IMR-90 (cell line): ENCODE measurements at regions not wholly inside any gene's neighbourhood (a gene's known extent, or its start where the extent isn't known, plus 50 kb on each side); places are given as distances from the start of the nearest gene placed in this dataset.

Experiments used
- ATAC-seq: fragments of 200-7000 bp; cut with Tn5 transposase; 2 replicates; pipeline ENCODE4 v1.9.1; 2020; ENCODE audit warnings: low read depth, mild to moderate bottlenecking, moderate library complexity
- BruUV-seq: library from RNA; stranded (reverse); fragments of 400-500 nt; replicated peaks from 2 replicates; lab custom pipeline; 2021; lab: Mats Ljungman, UMichigan
- CTCF ChIA-PET: fragments of 300-600 bp; formaldehyde crosslinking; extraction: SDS; loops from one replicate; lab custom pipeline; 2021; ENCODE audit warnings: antibody characterized with exemption; lab: Yijun Ruan, JAX
- POLR2A ChIA-PET: fragments of 300-600 bp; sonication (Branson Sonifier 250); formaldehyde crosslinking; loops from one replicate; lab custom pipeline; 2022; ENCODE audit warnings: antibody characterized with exemption; ENCODE audit not compliant: unreplicated experiment; lab: Charles Lee
- DNase-seq: peaks from one replicate; pipeline ENCODE4 v3.0.0; 2013
- H2AFZ ChIP-seq: replicated peaks from 2 replicates; pipeline ENCODE3; 2013; ENCODE audit warnings: low read length, mild to moderate bottlenecking; ENCODE audit not compliant: poor library complexity
- H2AK5ac ChIP-seq: 2 replicates; pipeline ENCODE4 v1.6.1; 2013; ENCODE audit warnings: low read depth, low read length, inconsistent platforms
- H2AK9ac ChIP-seq: replicated peaks from 2 replicates; pipeline ENCODE3; 2013; ENCODE audit warnings: mild to moderate bottlenecking, low read depth, low read length, moderate library complexity; ENCODE audit not compliant: poor library complexity
- H2BK120ac ChIP-seq: 2 replicates; pipeline ENCODE4 v1.6.1; 2013; ENCODE audit warnings: low read depth, low read length, inconsistent platforms
- H2BK15ac ChIP-seq: 3 replicates; pipeline ENCODE4 v1.6.1; 2013; ENCODE audit warnings: low read depth, low read length, inconsistent platforms
- H2BK20ac ChIP-seq: 2 replicates; pipeline ENCODE4 v1.6.1; 2013; ENCODE audit warnings: low read depth, mild to moderate bottlenecking, inconsistent platforms, low read length, moderate library complexity
- H2BK5ac ChIP-seq: 2 replicates; pipeline ENCODE4 v1.6.1; 2013; ENCODE audit warnings: mild to moderate bottlenecking, low read depth, low read length, inconsistent platforms; ENCODE audit not compliant: poor library complexity, severe bottlenecking
- H3K14ac ChIP-seq: replicated peaks from 2 replicates; pipeline ENCODE4 v1.6.1; 2013; ENCODE audit warnings: low read depth, low read length, inconsistent platforms
- H3K18ac ChIP-seq: 2 replicates; pipeline ENCODE4 v1.6.1; 2013; ENCODE audit warnings: low read depth, low read length, control low read depth
- H3K23ac ChIP-seq: 2 replicates; pipeline ENCODE4 v1.6.1; 2013; ENCODE audit warnings: low read depth, low read length, inconsistent platforms
- H3K27ac ChIP-seq: 2 replicates; pipeline ENCODE4 v1.5.1; 2013; ENCODE audit warnings: mild to moderate bottlenecking, control low read depth, low read length; ENCODE audit not compliant: insufficient read depth
- H3K27me3 ChIP-seq: 2 replicates; pipeline ENCODE4 v1.6.1; 2013; ENCODE audit warnings: low read length; ENCODE audit not compliant: control insufficient read depth, insufficient read depth
- H3K36me3 ChIP-seq: 2 replicates; pipeline ENCODE4 v1.6.1; 2013; ENCODE audit warnings: low read length, mixed read lengths; ENCODE audit not compliant: control insufficient read depth, insufficient read depth
- H3K4ac ChIP-seq: 2 replicates; pipeline ENCODE4 v1.6.1; 2013; ENCODE audit warnings: low read depth, low read length, inconsistent platforms
- H3K4me1 ChIP-seq: 2 replicates; pipeline ENCODE4 v1.6.1; 2013; ENCODE audit warnings: low read length, mixed read lengths; ENCODE audit not compliant: control insufficient read depth, insufficient read depth
- H3K4me2 ChIP-seq: 2 replicates; pipeline ENCODE4 v1.6.1; 2013; ENCODE audit warnings: low read depth, mild to moderate bottlenecking, control low read depth, low read length, moderate library complexity
- H3K4me3 ChIP-seq: 2 replicates; pipeline ENCODE4 v1.5.1; 2013; ENCODE audit warnings: low read depth, mild to moderate bottlenecking, control low read depth, low read length, moderate library complexity; ENCODE audit not compliant: insufficient read depth
- H3K56ac ChIP-seq: 2 replicates; pipeline ENCODE4 v1.6.1; 2013; ENCODE audit warnings: low read length, inconsistent platforms; ENCODE audit not compliant: insufficient read depth; ENCODE audit errors: extremely low read depth
- H3K79me1 ChIP-seq, 2 experiments: 2 replicates each; pipeline ENCODE4 v1.6.1; 2013; ENCODE audit warnings: low read length in 2 of 2, inconsistent platforms in 1 of 2, low read depth in 1 of 2
- H3K9ac ChIP-seq: 2 replicates; pipeline ENCODE4 v1.6.1; 2013; ENCODE audit warnings: low read depth, low read length, control low read depth
- H3K9me1 ChIP-seq: 2 replicates; pipeline ENCODE4 v1.6.1; 2013; ENCODE audit warnings: low read length, inconsistent platforms; ENCODE audit not compliant: insufficient read depth
- H3K9me3 ChIP-seq: 2 replicates; pipeline ENCODE4 v1.6.1; 2013; ENCODE audit warnings: low read length; ENCODE audit not compliant: control insufficient read depth, insufficient read depth
- H4K20me1 ChIP-seq: 2 replicates; pipeline ENCODE4 v1.6.1; 2013; ENCODE audit warnings: low read length, inconsistent platforms; ENCODE audit not compliant: insufficient read depth
- H4K5ac ChIP-seq: 2 replicates; pipeline ENCODE4 v1.6.1; 2013; ENCODE audit warnings: mild to moderate bottlenecking, low read depth, low read length, control low read depth
- H4K8ac ChIP-seq, 2 experiments: 2 replicates each; pipeline ENCODE4 v1.6.1; 2013; ENCODE audit warnings: low read depth in 2 of 2, low read length in 2 of 2, control low read depth in 1 of 2, inconsistent platforms in 1 of 2
- H4K91ac ChIP-seq: 2 replicates; pipeline ENCODE4 v1.6.1; 2013; ENCODE audit warnings: low read depth, low read length, inconsistent platforms; ENCODE audit not compliant: insufficient read depth
- BHLHE40 ChIP-seq: fragments of 150-350 bp; IDR thresholded peaks from 2 replicates; pipeline ENCODE4 v1.6.1; 2016; ENCODE audit warnings: mild to moderate bottlenecking, low read depth, low read length
- CEBPB ChIP-seq: IDR thresholded peaks from 2 replicates; pipeline ENCODE4 v1.6.1; 2012; ENCODE audit warnings: low read depth, low read length, improper control_type of control experiment
- CHD1 ChIP-seq: IDR thresholded peaks from 2 replicates; pipeline ENCODE4 v1.6.1; 2012; ENCODE audit warnings: low read depth, low read length, improper control_type of control experiment
- FOS ChIP-seq: fragments of 150-350 bp; IDR thresholded peaks from 2 replicates; pipeline ENCODE4 v1.6.1; 2016; ENCODE audit warnings: low read depth, low read length
- MAFK ChIP-seq: IDR thresholded peaks from 2 replicates; pipeline ENCODE4 v1.6.1; 2012; ENCODE audit warnings: low read depth, low read length, improper control_type of control experiment
- MAZ ChIP-seq: IDR thresholded peaks from 2 replicates; pipeline ENCODE4 v1.6.1; 2012; ENCODE audit warnings: low read depth, mild to moderate bottlenecking, low read length, improper control_type of control experiment, moderate library complexity, borderline replicate concordance
- MXI1 ChIP-seq: IDR thresholded peaks from 2 replicates; pipeline ENCODE4 v1.6.1; 2012; ENCODE audit warnings: low read depth, mild to moderate bottlenecking, low read length, moderate library complexity, borderline replicate concordance
- NFE2L2 ChIP-seq: fragments of 150-350 bp; IDR thresholded peaks from 2 replicates; pipeline ENCODE4 v1.6.1; 2016; ENCODE audit warnings: low read depth, mild to moderate bottlenecking, low read length
- POLR2A ChIP-seq: IDR thresholded peaks from 2 replicates; pipeline ENCODE4 v1.6.1; 2012; ENCODE audit warnings: mild to moderate bottlenecking, low read depth, low read length
- RAD21 ChIP-seq: IDR thresholded peaks from 2 replicates; pipeline ENCODE4 v1.6.1; 2012; ENCODE audit warnings: low read length, improper control_type of control experiment
- RCOR1 ChIP-seq: IDR thresholded peaks from 2 replicates; pipeline ENCODE4 v1.6.1; 2012; ENCODE audit warnings: mild to moderate bottlenecking, low read length, improper control_type of control experiment; ENCODE audit not compliant: insufficient replicate concordance
- RFX5 ChIP-seq: IDR thresholded peaks from 2 replicates; pipeline ENCODE4 v1.8.0; 2012; ENCODE audit warnings: low read depth, mild to moderate bottlenecking, low read length, moderate library complexity
- SMC3 ChIP-seq: fragments of 150-350 bp; IDR thresholded peaks from 2 replicates; pipeline ENCODE4 v1.6.1; 2016; ENCODE audit warnings: low read depth, mild to moderate bottlenecking, antibody characterized with exemption, low read length, moderate library complexity
- WGBS, 2 experiments: methylation state at CpG; one replicate each; pipeline versions ENCODE4 v1.1.5 to v1.1.7; 2013; ENCODE audit warnings: missing lambda C conversion rate in 2 of 2; ENCODE audit not compliant: insufficient read length in 1 of 2; ENCODE audit errors: extremely low coverage in 2 of 2; 5-methylcytosine and 5-hydroxymethylcytosine counted together
- dilution Hi-C: fragments of 300-500 bp; cut with HindIII; formaldehyde crosslinking; loops from one replicate; pipeline ENCODE4 v1.14.3; 2018; ENCODE audit warnings: low sequenced_read_pairs; ENCODE audit not compliant: unreplicated experiment
- in situ Hi-C: fragments of 300-500 bp; cut with MboI; formaldehyde crosslinking; loops from 3 replicates; pipeline ENCODE4 v1.14.3; 2019; ENCODE audit warnings: low sequenced_read_pairs, inconsistent platforms, mixed read lengths
- intact Hi-C: fragments of 100-400 bp; cut with micrococcal nuclease; formaldehyde crosslinking; loops from 2 replicates; pipeline ENCODE4 v1.10.0; 2022
- TF ChIP-seq, protein P1 (sequence below): conservative IDR thresholded peaks from 2 replicates; pipeline ENCODE4 v1.5.1; 2012; ENCODE audit warnings: mild to moderate bottlenecking, low read depth, low read length, improper control_type of control experiment
- TF ChIP-seq, protein P2 (sequence below): fragments of 150-350 bp; IDR thresholded peaks from 2 replicates; pipeline ENCODE4 v1.6.1; 2017; ENCODE audit warnings: mild to moderate bottlenecking, antibody characterized with exemption, low read length, low read depth
- TF ChIP-seq, protein P3 (sequence below): fragments of 150-350 bp; IDR thresholded peaks from 2 replicates; pipeline ENCODE4 v1.6.1; 2016; ENCODE audit warnings: low read depth, mild to moderate bottlenecking, low read length, moderate library complexity, borderline replicate concordance

DNA sequence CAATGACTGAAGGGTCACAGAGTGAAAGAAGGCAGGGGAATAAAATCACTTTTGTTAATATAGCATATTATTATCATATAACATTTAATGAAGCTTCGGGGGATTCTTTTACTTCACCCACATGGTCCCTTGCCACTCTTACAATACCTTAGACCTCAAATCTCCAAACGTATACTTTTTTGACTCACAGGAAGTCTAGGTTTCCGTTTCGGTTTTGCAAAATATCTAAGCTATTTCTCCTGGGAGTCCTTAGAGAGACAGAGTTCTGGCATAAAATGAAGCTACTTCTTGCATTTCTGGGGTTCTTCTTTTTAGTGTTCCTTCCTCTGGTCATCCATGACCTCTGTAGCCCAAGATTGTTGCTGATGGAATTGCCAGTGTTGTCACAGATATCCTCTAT is 590.5 kb upstream of the ATP2B1 start:
- Histone ChIP-seq H3K23ac (no peak overlapping the region), H3K79me1 (no peaks in the 10 kb centered on the region), H2BK20ac (no peak overlapping the region), H3K9me3 (no peaks in the 10 kb centered on the region), H2BK5ac (no peak overlapping the region), H2AK9ac (no peak overlapping the region), H3K27ac (no peak overlapping the region), H3K27me3 (no peaks in the 10 kb centered on the region; the same call in 1 of the 2 replicates), H4K91ac (no peak overlapping the region), H4K8ac (no peak overlapping the region), H4K20me1 (no peaks in the 10 kb centered on the region), H3K36me3 (no peaks in the 10 kb centered on the region), H3K14ac (no peak overlapping the region), H3K4me1 (no peaks in the 10 kb centered on the region), H2BK120ac (no peak overlapping the region), H2BK15ac (no peak overlapping the region), H3K9ac (no peak overlapping the region), H3K18ac (no peak overlapping the region), H3K56ac (no peak overlapping the region), H3K4ac (no peak overlapping the region), H3K9me1 (no peaks in the 10 kb centered on the region), H2AK5ac (no peak overlapping the region), H3K4me3 (no peak overlapping the region), H2AFZ (no peak overlapping the region), H3K4me2 (no peak overlapping the region), H4K5ac (no peak overlapping the region)
- ChIA-PET POLR2A (no interaction called here), CTCF (interaction anchor here (0.6 kb wide), 1 partner anchor 26 kb away, joined by 3 read pairs; no protein-coding TSS in a partner anchor)
- DNase-seq = no peak
- BruUV-seq = no TSS peak
- ATAC-seq = no peak
- in situ Hi-C loops = no loop called here
- dilution Hi-C loops = no loop called here
- no CpG with 5 or more reads among the region's 4 CpGs for WGBS, 2 experiments
- intact Hi-C loops = no loop called here
- TF ChIP-seq MAFK (no peak), BHLHE40 (no peak), NFE2L2 (no peak), FOS (no peak), CHD1 (no peak), POLR2A (no peak), CEBPB (no peak), SMC3 (no peak), RCOR1 (no peak), RAD21 (no peak), RFX5 (no peak), MXI1 (no peak), MAZ (no peak)
- TF ChIP-seq, protein P1, sequence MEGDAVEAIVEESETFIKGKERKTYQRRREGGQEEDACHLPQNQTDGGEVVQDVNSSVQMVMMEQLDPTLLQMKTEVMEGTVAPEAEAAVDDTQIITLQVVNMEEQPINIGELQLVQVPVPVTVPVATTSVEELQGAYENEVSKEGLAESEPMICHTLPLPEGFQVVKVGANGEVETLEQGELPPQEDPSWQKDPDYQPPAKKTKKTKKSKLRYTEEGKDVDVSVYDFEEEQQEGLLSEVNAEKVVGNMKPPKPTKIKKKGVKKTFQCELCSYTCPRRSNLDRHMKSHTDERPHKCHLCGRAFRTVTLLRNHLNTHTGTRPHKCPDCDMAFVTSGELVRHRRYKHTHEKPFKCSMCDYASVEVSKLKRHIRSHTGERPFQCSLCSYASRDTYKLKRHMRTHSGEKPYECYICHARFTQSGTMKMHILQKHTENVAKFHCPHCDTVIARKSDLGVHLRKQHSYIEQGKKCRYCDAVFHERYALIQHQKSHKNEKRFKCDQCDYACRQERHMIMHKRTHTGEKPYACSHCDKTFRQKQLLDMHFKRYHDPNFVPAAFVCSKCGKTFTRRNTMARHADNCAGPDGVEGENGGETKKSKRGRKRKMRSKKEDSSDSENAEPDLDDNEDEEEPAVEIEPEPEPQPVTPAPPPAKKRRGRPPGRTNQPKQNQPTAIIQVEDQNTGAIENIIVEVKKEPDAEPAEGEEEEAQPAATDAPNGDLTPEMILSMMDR = no peak
- TF ChIP-seq, protein P2, sequence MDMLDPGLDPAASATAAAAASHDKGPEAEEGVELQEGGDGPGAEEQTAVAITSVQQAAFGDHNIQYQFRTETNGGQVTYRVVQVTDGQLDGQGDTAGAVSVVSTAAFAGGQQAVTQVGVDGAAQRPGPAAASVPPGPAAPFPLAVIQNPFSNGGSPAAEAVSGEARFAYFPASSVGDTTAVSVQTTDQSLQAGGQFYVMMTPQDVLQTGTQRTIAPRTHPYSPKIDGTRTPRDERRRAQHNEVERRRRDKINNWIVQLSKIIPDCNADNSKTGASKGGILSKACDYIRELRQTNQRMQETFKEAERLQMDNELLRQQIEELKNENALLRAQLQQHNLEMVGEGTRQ = no peak
- TF ChIP-seq, protein P3, sequence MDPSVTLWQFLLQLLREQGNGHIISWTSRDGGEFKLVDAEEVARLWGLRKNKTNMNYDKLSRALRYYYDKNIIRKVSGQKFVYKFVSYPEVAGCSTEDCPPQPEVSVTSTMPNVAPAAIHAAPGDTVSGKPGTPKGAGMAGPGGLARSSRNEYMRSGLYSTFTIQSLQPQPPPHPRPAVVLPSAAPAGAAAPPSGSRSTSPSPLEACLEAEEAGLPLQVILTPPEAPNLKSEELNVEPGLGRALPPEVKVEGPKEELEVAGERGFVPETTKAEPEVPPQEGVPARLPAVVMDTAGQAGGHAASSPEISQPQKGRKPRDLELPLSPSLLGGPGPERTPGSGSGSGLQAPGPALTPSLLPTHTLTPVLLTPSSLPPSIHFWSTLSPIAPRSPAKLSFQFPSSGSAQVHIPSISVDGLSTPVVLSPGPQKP = no peak
